ENCODE measurements at regions not wholly inside any gene's neighbourhood (a gene's known extent, or its start where the extent isn't known, plus 50 kb on each side); places are given as distances from the start of the nearest gene placed in this dataset.

DNA sequence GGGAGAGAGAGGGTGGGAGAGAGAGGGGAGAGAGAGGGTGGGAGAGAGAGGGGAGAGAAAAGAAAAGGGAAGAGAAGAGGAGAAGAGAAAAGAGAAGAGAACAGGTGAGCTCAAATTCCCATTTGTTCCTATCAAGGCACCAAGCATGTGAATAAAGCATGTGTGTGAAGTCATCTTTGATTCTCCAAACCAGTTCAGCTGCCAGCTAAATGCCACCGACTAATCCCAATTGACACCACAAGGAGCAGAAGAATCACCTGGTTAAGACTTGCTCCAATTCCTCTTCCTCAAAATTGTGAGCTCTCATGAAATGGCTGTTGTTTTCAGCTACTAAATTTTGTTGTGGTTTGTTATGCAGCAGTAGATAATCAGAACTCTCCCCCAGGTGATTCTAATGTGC is 188.9 kb downstream of the TMX1 start:
- Histone ChIP-seq H3K36me3 (ENCODE audit: control insufficient read depth in 1 of 2, insufficient read depth in 2 of 2, low read length in 1 of 2) (no peaks in the 10 kb centered on the region), H3K4me3 (ENCODE audit: low read length in 2 of 2) (no peak overlapping the region), H3K27me3 (ENCODE audit: control insufficient read depth in 1 of 2, insufficient read depth in 2 of 2, low read length in 1 of 2) (no peaks in the 10 kb centered on the region), H3K9me3 (ENCODE audit: control insufficient read depth, low read length) (no peaks in the 10 kb centered on the region), H3K4me1 (ENCODE audit: control insufficient read depth in 1 of 2, insufficient read depth in 2 of 2, low read length in 2 of 2) (peaks cover 0 to 6% of the 10 kb centered on the region in 2 donors), H3K27ac (ENCODE audit: low read depth in 1 of 2, low read length in 2 of 2) (no peak overlapping the region)
- ATAC-seq (ENCODE audit: low FRiP score) = no peak
- intact Hi-C loops (cut with DNase I) = no loop called here
- WGBS, 2 donors = 88 to 97% methylated on average over 1 of the region's 1 CpG
- no peak for DNase-seq

DNA sequence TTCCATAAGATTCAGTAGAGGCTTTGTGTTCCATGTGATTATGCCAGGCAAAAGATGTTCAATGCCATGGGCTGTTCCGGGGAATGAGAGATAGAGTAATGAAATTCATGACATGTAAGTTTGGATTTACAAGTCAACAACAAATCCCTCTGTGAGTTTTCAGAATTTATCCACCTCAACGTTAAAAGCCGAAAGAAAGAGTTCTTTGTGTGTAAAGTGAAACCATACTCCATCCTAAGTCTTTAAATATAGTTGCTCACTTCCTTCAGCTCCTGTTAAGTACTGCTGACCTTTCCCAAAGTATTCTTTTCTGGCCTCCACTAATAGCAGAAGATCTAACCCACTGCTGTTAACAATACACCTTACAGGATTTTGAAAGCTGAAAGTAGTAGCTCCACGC is 190.0 kb downstream of the TMX1 start:
- Histone ChIP-seq H3K27ac (ENCODE audit: low read depth in 1 of 2, low read length in 2 of 2) (no peak overlapping the region), H3K9me3 (ENCODE audit: control insufficient read depth, low read length) (no peaks in the 10 kb centered on the region), H3K36me3 (ENCODE audit: control insufficient read depth in 1 of 2, insufficient read depth in 2 of 2, low read length in 1 of 2) (no peaks in the 10 kb centered on the region), H3K27me3 (ENCODE audit: control insufficient read depth in 1 of 2, insufficient read depth in 2 of 2, low read length in 1 of 2) (no peaks in the 10 kb centered on the region), H3K4me1 (ENCODE audit: control insufficient read depth in 1 of 2, insufficient read depth in 2 of 2, low read length in 2 of 2) (peaks cover 0 to 6% of the 10 kb centered on the region in 2 donors), H3K4me3 (ENCODE audit: low read length in 2 of 2) (no peak overlapping the region)
- WGBS, 2 donors = 47 to 61% methylated on average over 4 of the region's 4 CpGs
- no peak for DNase-seq
- no peak for ATAC-seq (ENCODE audit: low FRiP score)
- intact Hi-C loops (cut with DNase I) = no loop called here

- Histone ChIP-seq H3K36me3 (ENCODE audit: control insufficient read depth in 1 of 2, insufficient read depth in 2 of 2, low read length in 1 of 2) (no peaks in the 10 kb centered on the region), H3K9me3 (ENCODE audit: control insufficient read depth, low read length) (no peaks in the 10 kb centered on the region), H3K27ac (ENCODE audit: low read depth in 1 of 2, low read length in 2 of 2) (no peak overlapping the region), H3K4me3 (ENCODE audit: low read length in 2 of 2) (no peak overlapping the region), H3K4me1 (ENCODE audit: control insufficient read depth in 1 of 2, insufficient read depth in 2 of 2, low read length in 2 of 2) (peaks cover 0 to 6% of the 10 kb centered on the region in 2 donors), H3K27me3 (ENCODE audit: control insufficient read depth in 1 of 2, insufficient read depth in 2 of 2, low read length in 1 of 2) (no peaks in the 10 kb centered on the region)
- intact Hi-C loops (cut with DNase I) = no loop called here
- 41 to 45% methylated on average over 3 of the region's 3 CpGs for WGBS, 2 donors
- ATAC-seq (ENCODE audit: low FRiP score) = no peak
- DNase-seq = no peak
Measured at GRCh38 chr14:51430633-51431032, 190.6 kb downstream of the TMX1 start.

- no peak overlapping the region for H3K27ac ChIP-seq (ENCODE audit: low read depth in 1 of 2, low read length in 2 of 2)
- no peak for ATAC-seq (ENCODE audit: low FRiP score)
Measured at GRCh38 chr14:51431033-51431709, 191.1 kb downstream of the TMX1 start.

GRCh38 chr14:51431741-51432140 is 191.7 kb downstream of the TMX1 start:
- Histone ChIP-seq H3K27me3 (ENCODE audit: control insufficient read depth in 1 of 2, insufficient read depth in 2 of 2, low read length in 1 of 2) (no peaks in the 10 kb centered on the region), H3K4me1 (ENCODE audit: control insufficient read depth in 1 of 2, insufficient read depth in 2 of 2, low read length in 2 of 2) (peaks cover 0 to 6% of the 10 kb centered on the region in 2 donors), H3K4me3 (ENCODE audit: low read length in 2 of 2) (no peak overlapping the region), H3K27ac (ENCODE audit: low read depth in 1 of 2, low read length in 2 of 2) (no peak overlapping the region), H3K9me3 (ENCODE audit: control insufficient read depth, low read length) (no peaks in the 10 kb centered on the region), H3K36me3 (ENCODE audit: control insufficient read depth in 1 of 2, insufficient read depth in 2 of 2, low read length in 1 of 2) (no peaks in the 10 kb centered on the region)
- no peak for ATAC-seq (ENCODE audit: low FRiP score)
- intact Hi-C loops (cut with DNase I) = no loop called here
- WGBS, 2 donors = 92 to 98% methylated on average over 1 of the region's 1 CpG
- DNase-seq = no peak

More at GRCh38 chr14:51431033-51431709, 191.1 kb downstream of the TMX1 start:
- peaks cover 0 to 6% of the 10 kb centered on the region in 2 donors for H3K4me1 ChIP-seq (ENCODE audit: control insufficient read depth in 1 of 2, insufficient read depth in 2 of 2, low read length in 2 of 2)
- H3K27me3 ChIP-seq (ENCODE audit: control insufficient read depth in 1 of 2, insufficient read depth in 2 of 2, low read length in 1 of 2) = no peaks in the 10 kb centered on the region
- no peaks in the 10 kb centered on the region for H3K9me3 ChIP-seq (ENCODE audit: control insufficient read depth, low read length)
- no peaks in the 10 kb centered on the region for H3K36me3 ChIP-seq (ENCODE audit: control insufficient read depth in 1 of 2, insufficient read depth in 2 of 2, low read length in 1 of 2)
- H3K4me3 ChIP-seq (ENCODE audit: low read length in 2 of 2) = no peak overlapping the region
- intact Hi-C loops (cut with DNase I) = no loop called here
- WGBS, 2 donors = 22 to 27% methylated on average over 3 of the region's 3 CpGs
- no peak for DNase-seq

- no peaks in the 10 kb centered on the region for H3K9me3 ChIP-seq (ENCODE audit: control insufficient read depth, low read length)
- ATAC-seq (ENCODE audit: low FRiP score) = no peak
- H3K4me1 ChIP-seq (ENCODE audit: control insufficient read depth in 1 of 2, insufficient read depth in 2 of 2, low read length in 2 of 2) = peaks cover 0 to 6% of the 10 kb centered on the region in 2 donors
- H3K27me3 ChIP-seq (ENCODE audit: control insufficient read depth in 1 of 2, insufficient read depth in 2 of 2, low read length in 1 of 2) = no peaks in the 10 kb centered on the region
- WGBS, 2 donors = 93 to 94% methylated on average over 3 of the region's 3 CpGs
- H3K27ac ChIP-seq (ENCODE audit: low read depth in 1 of 2, low read length in 2 of 2) = no peak overlapping the region
- H3K4me3 ChIP-seq (ENCODE audit: low read length in 2 of 2) = no peak overlapping the region
- no peaks in the 10 kb centered on the region for H3K36me3 ChIP-seq (ENCODE audit: control insufficient read depth in 1 of 2, insufficient read depth in 2 of 2, low read length in 1 of 2)
- intact Hi-C loops (cut with DNase I) = no loop called here
- DNase-seq = no peak
Measured at GRCh38 chr14:51432302-51432948, 192.4 kb downstream of the TMX1 start.

DNA sequence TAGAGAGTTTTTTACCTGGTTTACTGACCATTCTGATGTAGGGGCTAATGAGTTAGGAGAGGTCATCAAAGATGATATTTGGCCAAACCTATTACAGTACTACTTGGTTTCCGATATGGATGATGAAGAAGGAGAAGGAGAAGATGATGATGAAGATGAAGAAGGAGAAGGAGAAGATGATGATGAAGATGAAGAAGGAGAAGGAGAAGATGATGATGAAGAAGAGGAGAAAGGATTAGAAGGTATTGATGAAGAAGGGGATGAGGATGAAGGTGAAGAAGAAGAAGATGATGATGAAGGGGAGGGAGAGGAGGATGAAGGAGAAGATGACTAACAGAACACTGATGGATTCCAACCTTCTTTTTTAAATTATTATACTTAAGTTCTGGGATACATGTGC is 196.6 kb downstream of the TMX1 start:
- WGBS, 2 donors = 94 to 100% methylated on average over 1 of the region's 1 CpG
- Histone ChIP-seq H3K27ac (ENCODE audit: low read depth in 1 of 2, low read length in 2 of 2) (no peak overlapping the region), H3K4me3 (ENCODE audit: low read length in 2 of 2) (no peak overlapping the region), H3K9me3 (ENCODE audit: control insufficient read depth, low read length) (no peaks in the 10 kb centered on the region), H3K36me3 (ENCODE audit: control insufficient read depth in 1 of 2, insufficient read depth in 2 of 2, low read length in 1 of 2) (no peaks in the 10 kb centered on the region), H3K27me3 (ENCODE audit: control insufficient read depth in 1 of 2, insufficient read depth in 2 of 2, low read length in 1 of 2) (no peaks in the 10 kb centered on the region), H3K4me1 (ENCODE audit: control insufficient read depth in 1 of 2, insufficient read depth in 2 of 2, low read length in 2 of 2) (no peaks in the 10 kb centered on the region)
- intact Hi-C loops (cut with DNase I) = no loop called here
- ATAC-seq (ENCODE audit: low FRiP score) (no peak), DNase-seq (no peak)

GRCh38 chr14:51439896-51440295 is 199.8 kb downstream of the TMX1 start:
- Histone ChIP-seq H3K4me3 (ENCODE audit: low read length in 2 of 2) (no peak overlapping the region), H3K27me3 (ENCODE audit: control insufficient read depth in 1 of 2, insufficient read depth in 2 of 2, low read length in 1 of 2) (peaks cover 0 to 1% of the 10 kb centered on the region in 2 donors), H3K9me3 (ENCODE audit: control insufficient read depth, low read length) (no peaks in the 10 kb centered on the region), H3K4me1 (ENCODE audit: control insufficient read depth in 1 of 2, insufficient read depth in 2 of 2, low read length in 2 of 2) (peaks cover 0 to 1% of the 10 kb centered on the region in 2 donors), H3K27ac (ENCODE audit: low read depth in 1 of 2, low read length in 2 of 2) (no peak overlapping the region), H3K36me3 (ENCODE audit: control insufficient read depth in 1 of 2, insufficient read depth in 2 of 2, low read length in 1 of 2) (no peaks in the 10 kb centered on the region)
- DNase-seq (no peak), ATAC-seq (ENCODE audit: low FRiP score) (no peak)
- intact Hi-C loops (cut with DNase I) = loop anchor here in 1 of 2 donors (10.0 kb wide), 1 partner anchor 155 kb away; no protein-coding TSS in a partner anchor
- WGBS, 2 donors = 72 to 80% methylated on average over 4 of the region's 4 CpGs

DNA sequence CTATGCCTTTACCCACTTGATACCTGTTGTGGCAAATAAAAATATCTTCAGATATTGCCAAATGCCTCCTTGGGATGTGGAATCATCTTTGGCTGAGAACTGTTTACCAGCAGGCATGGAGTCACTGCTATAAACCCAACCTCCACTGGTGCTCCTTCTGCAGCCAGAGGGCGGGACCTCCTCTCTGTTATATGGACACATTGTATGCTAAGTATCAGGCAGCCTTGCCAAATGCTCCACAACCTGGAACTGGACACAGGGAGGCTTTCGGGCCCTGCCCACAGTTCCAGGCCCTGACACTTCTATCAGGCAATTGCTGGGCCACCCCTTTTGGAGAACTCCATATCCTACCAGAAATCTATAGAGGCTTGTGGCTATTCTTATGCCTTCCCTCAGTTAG is 201.0 kb downstream of the TMX1 start:
- Histone ChIP-seq H3K4me1 (ENCODE audit: control insufficient read depth in 1 of 2, insufficient read depth in 2 of 2, low read length in 2 of 2) (peaks cover 0 to 1% of the 10 kb centered on the region in 2 donors), H3K27ac (ENCODE audit: low read depth in 1 of 2, low read length in 2 of 2) (no peak overlapping the region), H3K27me3 (ENCODE audit: control insufficient read depth in 1 of 2, insufficient read depth in 2 of 2, low read length in 1 of 2) (peaks cover 0 to 1% of the 10 kb centered on the region in 2 donors), H3K4me3 (ENCODE audit: low read length in 2 of 2) (no peak overlapping the region), H3K9me3 (ENCODE audit: control insufficient read depth, low read length) (no peaks in the 10 kb centered on the region), H3K36me3 (ENCODE audit: control insufficient read depth in 1 of 2, insufficient read depth in 2 of 2, low read length in 1 of 2) (no peaks in the 10 kb centered on the region)
- DNase-seq = no peak
- ATAC-seq (ENCODE audit: low FRiP score) = no peak
- 97 to 100% methylated on average over 2 of the region's 2 CpGs for WGBS, 2 donors
- intact Hi-C loops (cut with DNase I) = loop anchor here in 1 of 2 donors (10.0 kb wide), 1 partner anchor 156 kb away; no protein-coding TSS in a partner anchor

All from aorta (tissue), 5 donors.